ENCODE measurements at regions not wholly inside any gene's neighbourhood (a gene's known extent, or its start where the extent isn't known, plus 50 kb on each side); places are given as distances from the start of the nearest gene placed in this dataset.
"Not testable (repeated sequence)": the region's sequence is repeated elsewhere in the genome, so short reads cannot be mapped to it uniquely, and the experiment has no call there.

DNA sequence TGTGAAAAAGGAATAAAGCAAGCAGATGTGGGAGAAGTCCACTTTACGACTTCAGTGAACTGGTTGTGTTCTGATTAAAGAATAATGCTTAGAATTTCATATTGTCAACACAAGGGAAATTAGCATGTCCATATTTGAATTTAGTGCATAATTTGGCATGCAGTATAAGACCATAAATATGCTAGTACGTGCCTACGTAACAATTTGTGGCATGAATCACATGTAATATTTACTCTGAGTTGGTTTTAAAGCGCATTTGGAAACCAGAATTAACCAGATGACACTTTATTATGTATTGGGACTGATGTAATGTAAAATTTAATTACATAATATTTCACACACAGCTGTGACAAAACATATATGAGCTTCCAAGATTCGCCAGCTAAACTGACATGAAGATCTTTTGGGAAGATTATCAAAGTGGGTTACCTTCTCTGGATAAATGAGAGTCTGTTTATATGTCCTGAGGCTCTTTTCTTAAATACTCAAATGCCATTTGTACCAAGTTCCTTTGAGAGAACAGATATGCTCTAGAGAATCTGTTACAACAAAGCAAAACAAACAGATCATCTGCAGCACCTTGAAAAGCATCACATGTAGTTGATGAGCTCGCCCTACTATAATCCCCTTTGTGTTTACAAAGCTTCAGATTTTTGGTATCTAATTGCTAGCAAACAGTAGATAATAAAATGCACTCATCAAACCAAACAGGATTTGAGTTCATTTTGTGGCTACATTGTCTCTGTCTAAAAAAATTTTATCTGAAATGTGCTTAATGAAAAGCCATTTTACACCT is 1468.6 kb downstream of the CDH11 start:
- no peak for DNase-seq

GRCh38 chr16:63652091-63652490 is 1469.8 kb downstream of the CDH11 start:
- DNase-seq, result no peak

- DNase-seq, result no peak
Measured at GRCh38 chr16:63650550-63650949, 1471.3 kb downstream of the CDH11 start.

GRCh38 chr16:63633706-63634445 is 1488.0 kb downstream of the CDH11 start:
- DNase-seq, result not testable (repeated sequence)

DNA sequence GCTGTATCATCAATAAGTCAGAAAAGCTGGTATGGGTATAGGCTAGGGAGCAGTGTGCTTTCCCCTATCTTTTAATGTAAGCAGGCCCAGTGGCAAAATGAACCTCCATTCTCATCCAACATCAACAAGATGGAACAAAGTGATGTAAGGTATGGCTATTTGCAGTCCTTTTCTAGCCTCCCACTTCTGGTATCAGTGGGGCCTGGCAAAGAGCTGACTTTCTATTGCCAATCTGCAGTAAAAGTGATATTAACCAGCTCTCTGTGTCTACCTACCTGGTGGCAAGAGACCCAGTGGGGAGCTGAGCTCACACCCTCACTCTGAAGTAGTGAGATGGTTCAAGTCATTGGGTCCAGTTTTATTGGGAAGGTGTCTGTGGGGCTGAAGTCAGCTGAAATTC is 1492.6 kb downstream of the CDH11 start:
- DNase-seq, result no peak

- DNase-seq, result no peak
Measured at GRCh38 chr16:63628812-63629211, 1493.1 kb downstream of the CDH11 start.

DNA sequence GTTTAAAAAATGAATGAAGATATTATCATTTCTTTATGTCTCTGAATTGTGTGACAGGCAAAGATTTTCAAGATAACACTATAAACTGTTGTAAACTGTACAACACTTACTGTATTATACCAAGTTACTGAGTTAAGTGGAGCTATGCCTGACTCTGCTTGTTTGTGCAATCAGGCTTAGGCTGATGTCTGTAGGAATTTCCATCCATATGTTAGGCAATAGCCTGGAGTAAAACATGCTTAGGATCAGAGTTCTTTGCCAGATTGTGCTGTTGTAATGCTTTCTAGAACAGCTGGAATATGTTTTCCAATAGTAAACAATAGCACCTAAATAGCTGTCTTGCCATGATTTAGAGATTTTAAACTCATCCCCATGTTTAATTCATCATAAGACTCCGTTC is 1496.7 kb downstream of the CDH11 start:
- DNase-seq, result no peak

- DNase-seq, result no peak
Measured at GRCh38 chr16:63623551-63624039, 1498.3 kb downstream of the CDH11 start.

GRCh38 chr16:63618896-63619485 is 1502.9 kb downstream of the CDH11 start:
- DNase-seq, result no peak

DNA sequence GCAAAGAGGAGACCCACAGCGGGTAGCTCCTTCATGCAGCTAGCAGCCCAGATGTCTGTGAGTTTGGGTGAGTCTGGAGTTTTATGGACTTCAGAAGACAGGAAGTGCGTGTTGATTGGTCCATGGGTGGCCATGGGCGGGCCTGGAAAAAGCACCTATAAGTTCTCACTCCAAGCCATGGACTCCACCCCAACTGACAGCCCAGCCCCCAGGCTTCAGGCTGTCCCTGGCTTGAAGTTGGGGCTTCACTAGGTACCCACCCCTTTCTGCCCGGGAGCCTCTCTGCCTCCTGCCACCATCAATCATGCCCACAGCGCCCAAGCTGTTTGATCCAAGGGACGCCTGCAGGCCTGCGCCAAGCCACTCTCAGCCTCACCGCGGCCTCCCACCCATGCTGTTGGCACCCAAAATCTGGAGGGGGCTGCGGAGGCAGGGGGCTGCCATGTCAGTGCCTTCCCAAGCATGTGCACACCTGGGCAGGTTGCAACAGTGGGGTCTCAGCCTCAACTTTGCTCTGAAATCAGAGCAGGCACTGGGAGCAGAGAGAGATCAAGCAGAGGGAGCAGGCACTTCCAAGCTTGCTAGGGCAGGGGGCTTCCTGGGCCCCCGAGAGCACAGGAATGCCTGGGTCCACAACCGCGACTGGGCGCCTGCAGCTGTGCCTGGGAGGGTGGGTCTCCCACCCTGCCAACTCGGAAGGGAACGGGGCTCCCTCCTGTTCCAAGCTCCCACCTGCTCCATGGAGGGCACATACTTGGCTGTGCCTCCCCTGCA is 1503.7 kb downstream of the CDH11 start:
- DNase-seq, result no peak

DNA sequence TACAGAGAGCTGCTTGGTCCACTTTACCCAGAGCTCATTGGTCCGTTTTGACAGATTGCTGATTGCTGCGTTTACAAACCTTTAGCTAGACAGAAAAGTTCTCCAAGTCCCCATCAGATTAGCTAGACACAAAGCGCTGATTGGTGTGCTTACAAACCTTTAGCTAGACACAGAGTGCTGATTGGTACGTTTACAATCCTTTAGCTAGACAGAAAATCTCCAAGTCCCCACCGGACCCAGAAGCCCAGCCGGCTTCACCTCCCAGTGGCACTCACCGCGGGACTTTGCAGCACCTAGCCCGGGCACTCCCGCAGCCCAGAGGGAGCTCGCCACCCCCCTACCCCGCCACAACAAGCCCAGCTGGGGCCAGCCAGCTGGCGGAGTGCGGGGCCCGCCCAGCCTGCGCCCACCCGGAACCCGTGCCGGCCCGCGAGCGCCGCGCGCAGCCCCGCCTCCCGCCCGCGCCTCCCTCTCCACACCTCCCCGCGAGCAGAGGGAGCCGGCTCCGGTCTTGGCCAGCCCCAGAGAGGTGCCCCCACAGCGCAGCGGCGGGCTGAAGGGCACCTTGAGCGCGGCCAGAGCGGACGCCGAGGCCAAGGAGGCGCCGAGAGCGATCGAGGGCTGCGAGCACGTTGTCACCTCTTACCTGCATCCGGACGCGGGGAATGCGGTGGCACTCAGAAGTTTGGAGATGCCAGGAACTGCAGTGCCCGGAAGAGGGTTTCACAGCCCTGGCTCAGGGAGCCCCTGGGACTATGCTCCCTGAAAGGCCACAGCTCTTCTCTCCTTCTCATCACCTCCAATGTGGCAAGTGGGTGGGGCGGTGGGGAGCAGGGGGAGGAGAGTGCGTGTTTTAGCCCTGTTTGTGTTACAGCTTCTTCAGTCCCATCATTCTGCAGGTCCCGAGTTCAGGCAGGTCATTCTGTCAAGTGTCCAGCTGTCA is 1504.5 kb downstream of the CDH11 start:
- DNase-seq, result no peak

GRCh38 chr16:63614429-63614828 is 1507.4 kb downstream of the CDH11 start:
- no peak for DNase-seq

DNA sequence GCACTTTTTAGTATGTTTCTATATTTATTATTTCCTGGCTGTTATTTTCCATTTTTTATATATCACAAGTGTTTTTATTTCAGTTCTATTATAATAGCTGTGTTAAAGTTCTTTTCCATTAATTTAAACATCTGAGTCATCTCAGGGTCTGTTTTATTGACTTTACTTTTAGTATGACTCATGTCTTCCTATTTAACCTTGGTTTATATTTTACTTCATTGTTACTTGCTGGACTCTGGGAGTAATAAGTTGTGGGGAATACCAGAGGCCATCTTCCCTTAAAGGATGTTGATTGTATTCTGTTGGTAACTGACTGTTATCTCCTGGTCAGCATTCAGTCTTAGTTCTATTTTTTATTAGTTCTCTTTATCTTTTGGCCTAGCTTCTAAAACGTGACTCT is 1508.2 kb downstream of the CDH11 start:
- DNase-seq, result no peak

DNA sequence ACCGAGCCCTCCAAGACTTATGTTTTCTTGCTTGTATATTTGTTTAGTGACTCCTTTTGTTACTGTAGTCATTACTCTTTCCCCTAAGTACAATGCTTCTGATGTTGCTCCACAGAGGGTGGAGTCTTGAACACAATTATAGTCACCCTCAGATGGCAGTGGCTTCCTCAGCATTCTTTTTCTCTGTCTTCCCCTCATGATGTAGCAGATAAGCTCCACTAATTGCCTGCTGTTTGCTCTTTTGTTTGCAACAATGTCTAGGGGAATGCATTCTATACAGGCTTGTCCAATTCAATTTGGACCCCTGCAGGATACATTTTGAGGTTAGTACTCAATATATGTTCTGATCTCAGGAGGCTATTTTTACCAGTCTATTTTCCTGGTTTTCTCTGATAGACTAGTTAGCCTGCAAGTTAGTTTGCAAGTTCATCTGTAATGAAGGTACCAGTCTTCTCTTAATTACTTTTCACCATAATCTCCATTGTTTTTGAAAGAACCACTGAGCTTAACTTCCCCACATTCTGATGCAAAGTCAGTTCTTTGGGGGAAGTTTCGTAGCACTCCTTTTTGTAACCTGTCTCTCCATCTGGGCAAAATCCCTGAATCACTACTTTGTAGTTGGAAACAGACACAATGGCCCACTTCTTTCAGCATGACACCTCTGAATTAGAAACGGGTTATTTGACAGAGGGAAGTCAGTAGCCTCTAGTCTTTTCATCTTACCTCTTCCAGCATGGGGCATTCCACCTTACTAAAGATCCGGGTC is 1509.2 kb downstream of the CDH11 start:
- no peak for DNase-seq

DNA sequence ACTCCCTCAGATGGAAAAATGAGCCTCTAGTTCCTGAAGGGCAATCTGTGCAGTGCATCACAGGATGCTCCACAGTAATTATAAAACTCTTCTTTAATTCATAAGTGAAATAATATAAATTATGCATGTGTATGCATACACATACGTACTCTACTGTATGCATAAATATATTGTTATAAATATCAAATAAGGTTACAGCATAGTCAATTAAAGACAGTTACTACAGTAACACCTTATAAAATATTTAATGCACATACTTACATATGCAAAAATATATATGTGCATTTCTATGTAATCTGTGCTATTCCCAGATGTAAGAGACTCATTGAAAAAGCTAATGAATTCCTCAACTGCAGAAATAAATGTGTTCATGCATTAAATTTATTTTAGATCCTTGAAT is 1515.1 kb downstream of the CDH11 start:
- no peak for DNase-seq

GRCh38 chr16:63602206-63602927 is 1519.5 kb downstream of the CDH11 start:
- no peak for DNase-seq

- no peak for DNase-seq
Measured at GRCh38 chr16:63596716-63597115, 1525.1 kb downstream of the CDH11 start.

DNA sequence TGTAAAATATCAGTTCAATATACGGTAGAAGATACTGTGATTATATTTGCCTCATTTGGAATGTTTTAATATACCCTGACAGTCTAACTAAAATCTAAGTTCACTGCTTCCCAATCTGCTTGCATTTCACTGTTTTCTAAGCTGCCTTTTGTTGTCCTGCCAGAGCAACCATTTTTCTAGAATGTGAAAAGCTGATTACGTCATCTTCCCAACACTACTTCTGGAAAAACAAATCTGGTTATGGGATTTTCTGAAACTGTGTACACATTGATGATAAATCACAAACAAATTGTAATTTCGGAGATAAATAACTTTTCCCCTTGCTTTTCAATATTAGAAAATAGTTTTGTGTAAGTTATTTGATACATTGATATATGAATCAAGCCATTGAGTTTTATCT is 1529.0 kb downstream of the CDH11 start:
- DNase-seq, result no peak

DNA sequence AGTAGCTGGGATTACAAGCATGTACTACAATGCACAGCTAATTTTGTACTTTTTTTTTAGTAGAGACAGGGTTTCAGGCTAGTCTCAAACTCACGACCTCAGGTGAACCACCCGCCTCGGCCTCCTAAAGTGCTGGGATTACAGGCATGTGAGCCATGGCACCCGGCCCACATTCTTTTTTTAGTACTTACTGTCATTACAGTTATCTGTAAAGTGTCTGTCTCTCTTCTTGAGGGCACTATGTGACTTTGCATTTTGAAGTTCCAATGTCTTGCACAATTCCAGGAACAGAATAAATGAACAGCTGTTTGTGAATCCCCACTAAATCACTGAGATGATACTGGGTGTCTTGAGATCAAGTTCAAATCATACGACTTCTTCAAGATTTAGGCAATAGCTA is 1540.3 kb downstream of the CDH11 start:
- DNase-seq, result no peak

DNA sequence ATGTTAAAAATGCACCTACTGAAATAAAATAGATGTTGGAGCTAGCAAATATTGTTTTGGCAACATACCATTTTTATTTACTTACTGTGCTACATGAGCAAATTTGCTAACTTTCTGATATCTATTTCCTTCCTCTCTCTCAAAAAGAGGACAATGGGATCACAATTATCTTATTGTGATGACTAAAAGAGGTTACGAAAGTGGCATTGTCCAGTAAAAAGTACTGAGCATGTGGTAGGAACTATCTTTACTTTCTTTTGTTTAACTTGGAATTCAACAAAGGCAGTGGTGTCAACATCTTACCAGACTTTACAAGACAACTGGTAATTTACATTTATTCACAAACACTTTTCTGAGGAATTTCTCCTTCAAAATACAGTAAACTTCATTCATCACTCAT is 1542.6 kb upstream of the CDH8 start:
- DNase-seq, result no peak
